ENCODE measurements at regions not wholly inside any gene's neighbourhood (a gene's known extent, or its start where the extent isn't known, plus 50 kb on each side); places are given as distances from the start of the nearest gene placed in this dataset.
A peak's percentile ranks its signal among the peaks of the same experiment; 100 is the strongest.

DNA sequence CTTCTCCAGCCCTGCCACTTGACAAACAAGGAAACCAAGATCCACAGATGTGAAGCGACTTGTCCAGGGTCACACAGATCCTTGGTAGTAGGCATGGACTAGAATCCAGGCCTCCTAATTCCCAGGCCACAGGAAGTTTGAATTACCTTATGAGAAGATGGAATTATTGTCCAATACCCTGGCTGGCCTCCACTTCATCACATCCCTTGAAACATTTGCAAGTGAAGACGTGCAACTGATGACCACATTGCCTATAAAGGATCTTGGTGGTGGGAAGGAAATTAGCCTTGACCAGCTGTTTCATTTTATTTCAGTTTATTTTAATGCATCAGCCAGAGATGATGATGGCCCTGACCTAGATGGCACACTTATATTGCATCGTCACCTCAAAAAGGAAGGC lies 165.8 kb upstream of the CAMK1G start:
- ATAC-seq, result no peak

- ATAC-seq, result peak; percentile 25
These were observed 163.2 kb upstream of the CAMK1G start for GRCh38 chr1:209420276-209420675.

- peak; percentile 51 for ATAC-seq
These were observed 162.3 kb upstream of the CAMK1G start for GRCh38 chr1:209421186-209421585.

GRCh38 chr1:209421978-209422680 lies 161.4 kb upstream of the CAMK1G start:
- peak; percentile 25 for ATAC-seq

DNA sequence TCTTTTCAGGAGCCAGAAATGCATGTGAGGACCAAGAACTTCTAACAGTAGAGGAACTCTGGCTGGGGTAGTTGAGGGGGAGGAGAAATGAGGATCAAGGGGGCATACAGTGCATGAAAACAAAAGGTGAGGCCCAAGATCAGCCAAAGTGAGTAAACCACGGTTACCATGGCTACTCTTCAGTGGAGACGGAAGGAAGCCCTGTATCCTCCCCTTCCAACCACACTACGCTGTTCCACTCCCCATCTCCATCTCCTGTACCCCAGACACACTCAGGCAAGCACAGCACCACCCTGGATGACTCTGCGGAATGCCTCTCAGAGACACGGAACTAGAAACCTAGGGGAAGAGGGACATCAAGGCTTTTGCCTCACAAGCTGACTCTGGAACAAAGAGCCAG lies 157.6 kb upstream of the CAMK1G start:
- no peak for ATAC-seq

DNA sequence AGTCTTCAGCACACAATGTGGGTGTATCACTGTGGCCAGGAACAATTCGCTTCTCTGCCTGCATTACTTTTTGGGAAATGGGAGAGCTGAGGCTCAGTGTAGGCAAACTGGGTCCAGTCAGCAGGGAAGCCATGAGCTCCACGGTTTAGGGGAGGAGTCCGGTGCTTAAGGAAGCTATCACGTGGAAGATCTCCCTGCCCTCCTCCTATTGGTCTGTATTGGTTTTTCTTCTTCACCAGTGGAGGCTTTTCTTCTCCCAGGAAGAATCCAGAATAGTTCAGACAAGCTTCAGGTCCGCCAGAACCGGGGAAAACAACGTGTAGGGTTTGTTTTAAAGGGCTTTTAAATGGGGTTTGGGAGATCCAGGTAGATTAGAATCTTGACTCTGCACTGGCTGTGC lies 156.2 kb upstream of the CAMK1G start:
- peak; percentile 39 for ATAC-seq

- ATAC-seq, result peak; percentile 45
These were observed 155.7 kb upstream of the CAMK1G start for GRCh38 chr1:209427811-209428210.

GRCh38 chr1:209428241-209428921 lies 155.1 kb upstream of the CAMK1G start:
- ATAC-seq, result peak; percentile 83

- no peak for ATAC-seq
These were observed 153.9 kb upstream of the CAMK1G start for GRCh38 chr1:209429611-209430010.

- no peak for ATAC-seq
These were observed 153.4 kb upstream of the CAMK1G start for GRCh38 chr1:209430107-209430506.

GRCh38 chr1:209430821-209431259 lies 152.7 kb upstream of the CAMK1G start:
- peak; percentile 42 for ATAC-seq

GRCh38 chr1:209431402-209431801 lies 152.1 kb upstream of the CAMK1G start:
- ATAC-seq, result no peak

DNA sequence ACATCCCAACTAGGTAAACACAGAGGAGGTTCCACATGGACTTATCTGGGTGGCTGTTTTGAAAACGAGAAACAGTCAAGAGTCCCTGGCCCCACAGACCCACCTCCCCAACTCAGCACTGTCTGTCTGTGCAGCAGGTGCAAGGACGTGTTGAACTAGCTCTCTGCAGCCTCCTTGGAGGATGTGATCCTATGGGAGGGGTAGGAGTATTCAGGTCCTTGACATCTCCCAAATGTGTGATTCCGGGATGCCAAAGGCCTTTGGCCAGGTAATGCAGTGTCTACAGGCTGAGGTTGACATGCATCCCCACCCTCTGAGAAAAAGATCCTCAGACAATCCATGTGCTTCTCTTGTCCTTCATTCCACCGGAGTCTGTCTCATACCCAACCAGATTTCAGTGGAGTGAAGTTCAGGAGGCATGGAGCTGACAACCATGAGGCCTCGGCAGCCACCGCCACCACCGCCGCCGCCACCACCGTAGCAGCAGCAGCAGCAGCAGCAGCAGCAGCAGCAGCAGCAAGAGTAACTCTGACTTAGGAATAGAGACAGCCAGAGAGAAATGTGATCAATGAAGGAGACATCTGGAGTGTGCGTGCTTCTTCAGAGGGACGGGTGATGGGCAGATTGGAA lies 151.6 kb upstream of the CAMK1G start:
- no peak for ATAC-seq

DNA sequence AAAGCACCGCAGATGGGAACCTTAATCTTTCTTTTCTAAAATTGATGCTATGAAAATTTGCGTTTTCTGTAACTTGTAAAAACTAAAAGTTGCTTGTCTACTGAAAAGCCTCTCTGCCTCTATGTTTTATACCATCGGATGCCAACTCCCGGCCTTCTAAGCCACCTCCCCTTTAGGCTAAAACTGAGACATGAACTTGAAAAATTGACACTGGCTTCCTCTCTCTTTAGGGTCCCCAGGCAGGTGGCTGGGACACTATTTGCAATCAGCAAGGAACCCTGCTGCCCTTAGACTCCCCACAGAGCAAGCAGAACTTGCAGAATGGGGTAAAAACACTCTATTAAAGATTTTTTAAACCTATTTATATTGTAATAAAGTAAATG lies 151.1 kb upstream of the CAMK1G start:
- no peak for ATAC-seq

DNA sequence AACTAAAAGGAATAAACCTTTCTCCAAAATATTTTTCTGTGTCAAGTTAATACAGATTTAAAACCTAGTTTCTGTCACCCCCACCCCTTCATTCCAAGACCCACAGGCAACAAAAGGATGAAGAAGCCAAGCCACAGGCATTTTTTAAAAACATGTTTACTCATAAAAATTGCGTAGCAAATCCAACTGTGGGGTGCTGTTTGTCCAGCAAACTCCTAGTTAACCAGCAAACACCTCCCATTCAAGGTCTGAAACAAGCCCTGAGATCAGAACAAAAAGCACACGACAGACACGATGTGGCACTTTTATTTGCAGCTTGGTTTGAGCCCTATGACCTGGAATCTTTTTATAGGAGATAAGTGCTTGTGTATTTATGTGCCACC lies 149.9 kb upstream of the CAMK1G start:
- ATAC-seq, result no peak

GRCh38 chr1:209434066-209434465 lies 149.4 kb upstream of the CAMK1G start:
- ATAC-seq, result peak; percentile 21

GRCh38 chr1:209434631-209435217 lies 148.8 kb upstream of the CAMK1G start:
- no peak for ATAC-seq

GRCh38 chr1:209435654-209436566 lies 147.6 kb upstream of the CAMK1G start:
- peak; percentile 56 for ATAC-seq

- ATAC-seq, result no peak
These were observed 143.7 kb upstream of the CAMK1G start for GRCh38 chr1:209439828-209440227.

DNA sequence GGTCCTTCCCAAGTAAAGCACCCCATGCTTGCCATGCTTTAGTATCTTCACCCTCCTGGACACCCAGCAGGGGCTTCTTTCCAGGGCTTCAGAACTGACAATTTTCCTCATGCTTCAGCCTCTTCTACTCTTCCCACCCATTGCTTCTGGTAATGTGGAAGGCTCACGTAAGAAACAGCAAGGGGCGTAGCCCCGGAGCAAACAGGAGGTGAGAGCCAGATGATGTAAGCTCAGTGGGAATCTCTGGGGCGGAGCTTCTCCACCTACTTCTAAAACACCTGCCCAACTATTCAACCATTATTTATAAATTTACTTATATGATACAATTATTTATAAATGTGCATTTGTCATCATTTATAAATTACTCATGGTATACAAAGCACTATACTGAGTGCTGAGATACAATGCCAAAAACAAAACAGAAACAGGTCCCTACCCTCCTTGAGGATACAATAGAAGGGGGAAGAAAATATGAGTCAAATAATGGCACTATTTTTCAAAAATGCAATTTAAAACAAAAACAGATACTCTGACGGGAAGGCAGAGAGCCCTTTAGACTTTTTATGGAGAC lies 140.1 kb upstream of the CAMK1G start:
- peak; percentile 66 for ATAC-seq

GRCh38 chr1:209443975-209444651 lies 139.4 kb upstream of the CAMK1G start:
- ATAC-seq, result peak; percentile 68

All from esophagus mucosa (tissue), 1 donor.